HUES48 (cell line): ENCODE measurements at regions not wholly inside any gene's neighbourhood (a gene's known extent, or its start where the extent isn't known, plus 50 kb on each side); places are given as distances from the start of the nearest gene placed in this dataset.

Experiments used
- H3K27ac ChIP-seq: one replicate; pipeline ENCODE4 v1.7.0; 2013; ENCODE audit warnings: low read depth, low read length, inconsistent platforms
- H3K27me3 ChIP-seq: 2 replicates; pipeline ENCODE4 v1.6.1; 2013; ENCODE audit warnings: mild to moderate bottlenecking, low read length; ENCODE audit not compliant: control insufficient read depth, insufficient read depth
- H3K36me3 ChIP-seq: 2 replicates; pipeline ENCODE4 v1.6.1; 2013; ENCODE audit warnings: low read length; ENCODE audit not compliant: control insufficient read depth, insufficient read depth
- H3K4me1 ChIP-seq: 2 replicates; pipeline ENCODE4 v1.6.1; 2013; ENCODE audit warnings: mild to moderate bottlenecking, low read length; ENCODE audit not compliant: control insufficient read depth, insufficient read depth
- H3K4me3 ChIP-seq: 2 replicates; pipeline ENCODE4 v1.5.1; 2013; ENCODE audit warnings: mild to moderate bottlenecking, low read depth, low read length
- H3K9ac ChIP-seq: 2 replicates; pipeline ENCODE4 v1.6.1; 2013; ENCODE audit warnings: mild to moderate bottlenecking, low read depth, low read length, moderate library complexity
- H3K9me3 ChIP-seq: 2 replicates; pipeline ENCODE4 v1.6.1; 2013; ENCODE audit warnings: low read length; ENCODE audit not compliant: control insufficient read depth, insufficient read depth

GRCh38 chr4:32429151-32429550 is 1709.0 kb downstream of the PCDH7 start:
- Histone ChIP-seq H3K36me3 (no peaks in the 10 kb centered on the region), H3K27ac (no peak overlapping the region), H3K27me3 (no peaks in the 10 kb centered on the region), H3K9ac (no peak overlapping the region), H3K4me3 (no peak overlapping the region), H3K9me3 (no peaks in the 10 kb centered on the region), H3K4me1 (no peaks in the 10 kb centered on the region)

DNA sequence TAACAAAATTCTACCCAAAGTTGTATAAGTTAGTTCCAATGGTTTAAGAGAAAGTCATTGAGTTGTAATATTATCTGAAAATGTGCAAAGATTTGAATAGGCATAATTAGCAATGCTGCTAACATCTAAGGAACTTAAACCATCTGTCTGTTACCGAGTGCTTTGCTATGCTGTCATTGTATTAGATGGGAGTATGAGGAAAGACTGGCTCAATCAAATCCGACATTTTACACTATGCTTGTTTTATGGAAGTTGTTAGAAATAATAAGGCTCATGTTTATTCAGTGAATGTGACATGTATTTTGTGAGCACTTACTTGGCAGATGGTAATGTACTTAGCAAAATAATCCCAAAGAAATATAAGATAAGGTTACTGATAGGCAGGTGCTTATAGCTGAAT is 1715.1 kb downstream of the PCDH7 start:
- H3K4me3 ChIP-seq, result no peak overlapping the region
- H3K27me3 ChIP-seq, result no peaks in the 10 kb centered on the region
- H3K9me3 ChIP-seq, result no peaks in the 10 kb centered on the region
- H3K9ac ChIP-seq, result no peak overlapping the region
- no peaks in the 10 kb centered on the region for H3K4me1 ChIP-seq
- H3K36me3 ChIP-seq, result no peaks in the 10 kb centered on the region
- no peak overlapping the region for H3K27ac ChIP-seq

DNA sequence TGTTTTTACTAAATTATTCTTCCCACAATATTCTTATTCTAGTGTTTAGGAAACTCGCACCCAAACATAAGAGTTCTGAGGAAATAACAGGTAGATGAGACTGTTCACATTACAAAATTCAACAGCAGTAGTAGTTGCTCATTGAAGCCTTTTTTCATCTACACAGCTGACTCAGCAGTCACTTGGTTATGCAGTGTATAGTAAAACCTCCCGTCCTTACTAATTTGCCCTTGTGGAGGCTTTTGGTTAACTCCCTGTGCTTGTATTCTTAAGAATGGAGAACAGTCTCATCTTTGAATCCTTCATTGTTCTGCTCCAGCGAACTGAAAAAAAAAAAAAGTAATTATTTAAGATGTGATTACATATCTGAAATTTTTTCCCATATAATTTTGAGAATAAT is 1716.6 kb downstream of the PCDH7 start:
- Histone ChIP-seq H3K4me1 (no peaks in the 10 kb centered on the region), H3K27me3 (no peaks in the 10 kb centered on the region), H3K4me3 (no peak overlapping the region), H3K9ac (no peak overlapping the region), H3K9me3 (no peaks in the 10 kb centered on the region), H3K27ac (no peak overlapping the region), H3K36me3 (no peaks in the 10 kb centered on the region)

DNA sequence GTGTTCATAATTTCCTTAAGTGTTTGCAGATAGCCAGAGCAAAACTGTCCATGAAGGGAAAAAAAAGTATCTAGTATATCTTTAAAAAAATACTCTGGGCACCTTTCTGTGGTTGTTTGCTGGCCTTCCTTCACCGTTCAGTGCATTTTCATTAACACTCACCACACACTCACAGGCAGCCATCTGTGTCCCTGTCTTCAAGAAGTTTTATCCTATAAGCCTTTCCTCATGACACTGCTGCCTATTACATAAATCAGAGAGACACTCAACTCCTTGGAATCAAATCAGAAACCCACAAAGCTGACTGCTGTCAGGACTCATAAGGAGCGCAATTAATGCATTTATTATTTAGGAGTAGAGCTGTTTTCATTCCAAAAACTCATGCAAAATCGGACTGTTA is 1720.2 kb downstream of the PCDH7 start:
- no peaks in the 10 kb centered on the region for H3K36me3 ChIP-seq
- H3K9me3 ChIP-seq, result no peaks in the 10 kb centered on the region
- no peak overlapping the region for H3K9ac ChIP-seq
- no peaks in the 10 kb centered on the region for H3K27me3 ChIP-seq
- H3K4me1 ChIP-seq, result no peaks in the 10 kb centered on the region
- no peak overlapping the region for H3K4me3 ChIP-seq
- H3K27ac ChIP-seq, result no peak overlapping the region

GRCh38 chr4:32454482-32454881 is 1734.3 kb downstream of the PCDH7 start:
- no peaks in the 10 kb centered on the region for H3K27me3 ChIP-seq
- H3K4me1 ChIP-seq, result no peaks in the 10 kb centered on the region
- H3K9ac ChIP-seq, result no peak overlapping the region
- no peaks in the 10 kb centered on the region for H3K9me3 ChIP-seq
- H3K36me3 ChIP-seq, result no peaks in the 10 kb centered on the region
- no peak overlapping the region for H3K27ac ChIP-seq
- H3K4me3 ChIP-seq, result no peak overlapping the region

DNA sequence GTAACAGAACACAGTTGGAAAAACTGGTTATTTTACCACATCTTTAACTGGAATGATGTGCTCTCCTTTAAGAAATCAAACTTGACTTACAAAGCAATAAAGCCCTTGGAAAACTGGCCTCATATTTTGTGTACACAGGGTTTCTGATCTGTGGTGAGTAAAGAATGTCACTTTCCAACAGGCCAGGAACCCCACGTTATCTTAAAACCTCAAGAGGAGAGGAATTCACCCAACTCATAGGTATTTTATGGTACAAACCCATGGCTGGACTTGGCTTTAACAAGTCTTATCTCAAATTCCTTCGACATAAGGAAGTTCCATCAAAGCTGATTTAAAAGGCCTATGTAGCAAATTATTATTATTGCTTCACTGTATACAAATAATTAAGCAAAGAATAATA is 1735.1 kb downstream of the PCDH7 start:
- no peak overlapping the region for H3K27ac ChIP-seq
- H3K27me3 ChIP-seq, result no peaks in the 10 kb centered on the region
- H3K9ac ChIP-seq, result no peak overlapping the region
- H3K4me1 ChIP-seq, result no peaks in the 10 kb centered on the region
- no peak overlapping the region for H3K4me3 ChIP-seq
- H3K9me3 ChIP-seq, result no peaks in the 10 kb centered on the region
- H3K36me3 ChIP-seq, result no peaks in the 10 kb centered on the region

DNA sequence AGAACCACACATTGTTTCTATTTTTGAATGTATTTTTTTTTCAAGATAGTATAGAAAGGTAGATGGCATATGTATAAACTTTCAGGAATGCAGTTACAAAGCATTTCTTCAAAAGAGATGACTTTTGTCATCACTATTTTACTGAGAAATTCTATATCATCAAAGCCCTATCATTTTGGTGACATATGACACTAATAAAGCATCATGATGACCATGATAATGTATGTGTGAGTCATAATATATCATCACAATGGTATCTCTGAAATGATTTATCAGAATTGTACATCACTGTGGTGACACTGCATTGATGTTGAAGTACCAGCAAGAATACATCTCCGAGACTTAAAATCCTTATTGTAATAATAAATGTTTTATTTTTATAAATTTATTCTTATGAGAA is 1740.8 kb downstream of the PCDH7 start:
- Histone ChIP-seq H3K36me3 (no peaks in the 10 kb centered on the region), H3K9me3 (no peaks in the 10 kb centered on the region), H3K27ac (no peak overlapping the region), H3K4me1 (no peaks in the 10 kb centered on the region), H3K27me3 (no peaks in the 10 kb centered on the region), H3K9ac (no peak overlapping the region), H3K4me3 (no peak overlapping the region)

GRCh38 chr4:32462944-32463343 is 1742.8 kb downstream of the PCDH7 start:
- Histone ChIP-seq H3K36me3 (no peaks in the 10 kb centered on the region), H3K27me3 (no peaks in the 10 kb centered on the region), H3K9ac (no peak overlapping the region), H3K4me1 (no peaks in the 10 kb centered on the region), H3K27ac (no peak overlapping the region), H3K4me3 (no peak overlapping the region), H3K9me3 (no peaks in the 10 kb centered on the region)

DNA sequence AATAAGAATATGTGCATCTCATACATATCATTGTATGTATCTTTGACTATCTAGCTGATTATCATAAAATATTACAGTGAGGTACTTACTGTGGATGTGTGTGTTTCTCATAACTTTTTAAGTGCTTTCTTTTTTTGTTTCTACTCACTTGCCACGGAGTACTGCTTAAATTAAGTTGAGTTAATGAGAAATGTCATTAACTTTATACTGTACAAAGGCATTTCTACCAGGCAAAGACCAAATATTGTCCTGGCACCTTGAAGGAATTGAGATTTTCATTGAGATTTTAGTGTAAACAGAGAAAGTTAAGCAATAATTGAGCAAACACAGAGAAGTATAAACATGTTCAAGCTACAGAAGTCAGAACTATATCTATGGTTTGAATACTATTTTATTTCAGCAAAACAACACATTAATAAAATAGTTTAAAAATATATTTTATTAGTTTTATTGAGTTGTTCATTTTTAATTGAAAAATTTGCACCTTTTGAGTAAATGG is 1750.0 kb downstream of the PCDH7 start:
- H3K9me3 ChIP-seq, result no peaks in the 10 kb centered on the region
- H3K36me3 ChIP-seq, result no peaks in the 10 kb centered on the region
- no peaks in the 10 kb centered on the region for H3K27me3 ChIP-seq
- no peak overlapping the region for H3K4me3 ChIP-seq
- no peak overlapping the region for H3K27ac ChIP-seq
- H3K9ac ChIP-seq, result no peak overlapping the region
- 0 out of 2 replicates have a peak, but pooled peaks cover 5% of the 10 kb centered on the region for H3K4me1 ChIP-seq

DNA sequence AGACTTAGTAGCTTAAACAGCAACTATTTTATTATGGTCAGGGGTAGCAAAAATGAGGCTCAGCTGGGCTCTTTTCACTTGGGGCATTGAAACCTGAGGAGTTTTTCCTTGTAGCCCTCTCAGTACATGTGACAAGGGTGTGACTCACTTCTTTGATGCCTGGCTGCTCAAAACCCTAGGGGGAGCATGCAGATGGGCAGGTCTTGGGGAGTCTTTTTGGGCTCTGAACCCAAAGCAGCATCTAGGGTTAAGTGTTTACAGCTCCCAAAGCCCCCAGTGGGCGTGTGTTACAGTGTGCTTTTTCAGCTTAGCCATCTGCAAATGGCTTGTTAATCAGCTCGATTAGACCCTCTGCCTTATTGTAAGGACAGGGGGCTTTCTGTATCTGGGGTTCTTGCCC is 1752.7 kb downstream of the PCDH7 start:
- Histone ChIP-seq H3K27me3 (no peaks in the 10 kb centered on the region), H3K9me3 (no peaks in the 10 kb centered on the region), H3K4me1 (0 out of 2 replicates have a peak, but pooled peaks cover 5% of the 10 kb centered on the region), H3K27ac (no peak overlapping the region), H3K4me3 (no peak overlapping the region), H3K9ac (no peak overlapping the region), H3K36me3 (no peaks in the 10 kb centered on the region)

DNA sequence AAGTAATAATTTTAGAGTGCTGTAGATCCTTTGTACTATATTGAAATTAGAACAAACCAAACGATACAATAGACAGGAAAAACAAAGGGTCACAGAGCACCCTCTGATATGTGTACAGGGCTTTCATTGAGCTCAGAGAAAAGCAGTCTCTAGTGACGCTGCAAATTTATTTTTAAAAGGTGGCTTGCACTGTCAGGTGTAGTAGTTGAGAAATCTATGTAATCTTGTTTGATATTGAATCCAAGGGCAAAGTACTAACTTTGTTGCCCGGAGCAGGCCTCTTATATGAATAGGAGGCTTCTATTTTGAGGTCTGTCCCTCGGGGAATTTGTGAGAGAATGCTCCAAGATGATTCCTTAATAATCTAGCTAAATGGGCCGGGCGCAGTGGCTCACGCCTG is 1755.5 kb downstream of the PCDH7 start:
- H3K27ac ChIP-seq, result no peak overlapping the region
- H3K9ac ChIP-seq, result no peak overlapping the region
- H3K36me3 ChIP-seq, result no peaks in the 10 kb centered on the region
- H3K27me3 ChIP-seq, result no peaks in the 10 kb centered on the region
- no peaks in the 10 kb centered on the region for H3K9me3 ChIP-seq
- no peak overlapping the region for H3K4me3 ChIP-seq
- H3K4me1 ChIP-seq, result 0 out of 2 replicates have a peak, but pooled peaks cover 5% of the 10 kb centered on the region

DNA sequence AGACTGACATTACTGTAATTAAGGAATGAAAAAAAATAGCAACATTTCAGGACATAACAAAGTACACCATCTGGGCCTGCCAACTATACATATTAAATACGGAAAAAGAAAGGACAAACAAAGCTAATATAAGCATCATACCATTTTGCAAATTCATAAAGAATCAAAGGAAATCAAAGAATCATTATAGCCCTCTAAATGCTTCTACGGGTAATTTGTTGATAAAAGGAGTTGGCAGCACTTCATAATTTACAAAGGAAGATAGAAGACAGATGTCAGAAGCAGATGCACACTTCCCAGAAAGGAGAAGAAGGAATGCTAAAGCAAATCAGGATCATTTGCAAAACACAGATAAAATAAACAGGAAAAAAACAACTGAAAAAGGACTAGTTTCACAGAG is 1757.3 kb downstream of the PCDH7 start:
- Histone ChIP-seq H3K9ac (no peak overlapping the region), H3K27ac (no peak overlapping the region), H3K4me3 (no peak overlapping the region), H3K27me3 (no peaks in the 10 kb centered on the region), H3K9me3 (no peaks in the 10 kb centered on the region), H3K4me1 (0 out of 2 replicates have a peak, but pooled peaks cover 5% of the 10 kb centered on the region), H3K36me3 (no peaks in the 10 kb centered on the region)
